Right lobe of liver (tissue), 4 donors: ENCODE measurements at regions not wholly inside any gene's neighbourhood (a gene's known extent, or its start where the extent isn't known, plus 50 kb on each side); places are given as distances from the start of the nearest gene placed in this dataset.

Experiments used
- POLR2A ChIP-seq: fragments of 450-650 bp; IDR thresholded peaks from one replicate; pipeline ENCODE4 v1.6.1; 2017; ENCODE audit warnings: antibody characterized with exemption, mild to moderate bottlenecking
- TF ChIP-seq, protein P1 (sequence below), 4 donors: fragments of 200-600 bp in 3 of 4; fragments of 450-650 bp in 1 of 4; IDR thresholded peaks; one replicate each; pipeline versions ENCODE4 v1.5.1 to v1.8.0; 2016 to 2022; ENCODE audit warnings: antibody characterized with exemption in 4 of 4, mild to moderate bottlenecking in 2 of 4
- donor health status: DM: no; HTN: no; CAD: no.
- donor health status: DM: no; HTN: no; CAD: no.
- donor health status: DM: no; HTN: yes; CAD: no.

- TF ChIP-seq, protein P1, sequence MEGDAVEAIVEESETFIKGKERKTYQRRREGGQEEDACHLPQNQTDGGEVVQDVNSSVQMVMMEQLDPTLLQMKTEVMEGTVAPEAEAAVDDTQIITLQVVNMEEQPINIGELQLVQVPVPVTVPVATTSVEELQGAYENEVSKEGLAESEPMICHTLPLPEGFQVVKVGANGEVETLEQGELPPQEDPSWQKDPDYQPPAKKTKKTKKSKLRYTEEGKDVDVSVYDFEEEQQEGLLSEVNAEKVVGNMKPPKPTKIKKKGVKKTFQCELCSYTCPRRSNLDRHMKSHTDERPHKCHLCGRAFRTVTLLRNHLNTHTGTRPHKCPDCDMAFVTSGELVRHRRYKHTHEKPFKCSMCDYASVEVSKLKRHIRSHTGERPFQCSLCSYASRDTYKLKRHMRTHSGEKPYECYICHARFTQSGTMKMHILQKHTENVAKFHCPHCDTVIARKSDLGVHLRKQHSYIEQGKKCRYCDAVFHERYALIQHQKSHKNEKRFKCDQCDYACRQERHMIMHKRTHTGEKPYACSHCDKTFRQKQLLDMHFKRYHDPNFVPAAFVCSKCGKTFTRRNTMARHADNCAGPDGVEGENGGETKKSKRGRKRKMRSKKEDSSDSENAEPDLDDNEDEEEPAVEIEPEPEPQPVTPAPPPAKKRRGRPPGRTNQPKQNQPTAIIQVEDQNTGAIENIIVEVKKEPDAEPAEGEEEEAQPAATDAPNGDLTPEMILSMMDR (IDR thresholded peaks at IDR 0.05): no peak
- TF ChIP-seq POLR2A: no peak
Measured at GRCh38 chr13:73336773-73337172, 278.0 kb downstream of the KLF5 start.
